ENCODE measurements at regions not wholly inside any gene's neighbourhood (a gene's known extent, or its start where the extent isn't known, plus 50 kb on each side); places are given as distances from the start of the nearest gene placed in this dataset.
"Not testable (repeated sequence)": the region's sequence is repeated elsewhere in the genome, so short reads cannot be mapped to it uniquely, and the experiment has no call there.

- intact Hi-C loops (cut with micrococcal nuclease): not testable (repeated sequence)
- CTCF ChIA-PET: interaction anchor here (0.8 to 0.9 kb wide), 2 partner anchors 22 to 72 kb away, joined by 3 read pairs; no protein-coding TSS in a partner anchor
Observed at GRCh38 chr20:53862490-53862889, 207.9 kb downstream of the BCAS1 start.

GRCh38 chr20:53862136-53862397, 208.3 kb downstream of the BCAS1 start:
- POLR2A ChIA-PET: interaction anchor here (0.6 to 1.1 kb wide), 3 partner anchors 16 to 26 kb away, joined by 3 to 4 read pairs (median 3); no protein-coding TSS in a partner anchor
- H3K27me3 ChIP-seq (ENCODE audit: control insufficient read depth in 2 of 2, insufficient read depth in 2 of 2, low read length in 2 of 2); H3K36me3 ChIP-seq (ENCODE audit: control insufficient read depth in 2 of 3, insufficient read depth in 3 of 3, low read length in 3 of 3); H3K27ac ChIP-seq (ENCODE audit: low read depth, low read length); H3K9me3 ChIP-seq (ENCODE audit: control insufficient read depth in 2 of 3, low read length in 3 of 3); intact Hi-C loops (cut with micrococcal nuclease); H3K27me3 Mint-ChIP-seq; H3K27ac Mint-ChIP-seq; DNase-seq; H3K4me3 ChIP-seq (ENCODE audit: low read length); H3K9me3 Mint-ChIP-seq; H3K36me3 Mint-ChIP-seq; ATAC-seq; H3K4me3 Mint-ChIP-seq: not testable (repeated sequence)
- CTCF ChIA-PET: interaction anchor here (0.9 to 1.1 kb wide), 2 partner anchors 54 to 73 kb away, joined by 3 read pairs; no protein-coding TSS in a partner anchor
- peaks cover 17 to 20% of the 10 kb centered on the region in 2 donors for H3K4me1 ChIP-seq (ENCODE audit: control insufficient read depth in 2 of 2, insufficient read depth in 2 of 2, low read length in 2 of 2)
- peaks cover 28 to 55% (median 53%) of the 10 kb centered on the region in 7 donors for H3K4me1 Mint-ChIP-seq

More at GRCh38 chr20:53862490-53862889, 207.9 kb downstream of the BCAS1 start:
- H3K9me3 ChIP-seq (ENCODE audit: control insufficient read depth in 2 of 3, low read length in 3 of 3); H3K36me3 ChIP-seq (ENCODE audit: control insufficient read depth in 2 of 3, insufficient read depth in 3 of 3, low read length in 3 of 3); ATAC-seq; H3K27ac ChIP-seq (ENCODE audit: low read depth, low read length); H3K4me3 ChIP-seq (ENCODE audit: low read length); H3K36me3 Mint-ChIP-seq; H3K27me3 ChIP-seq (ENCODE audit: control insufficient read depth in 2 of 2, insufficient read depth in 2 of 2, low read length in 2 of 2); H3K4me3 Mint-ChIP-seq; H3K27me3 Mint-ChIP-seq; DNase-seq; H3K9me3 Mint-ChIP-seq: not testable (repeated sequence)
- Mint-ChIP-seq H3K27ac (peak overlapping the region in 3 of 9 donors; percentile 2 to 72 (median 42)), H3K4me1 (peaks cover 28 to 56% (median 53%) of the 10 kb centered on the region in 7 donors)
- peaks cover 17 to 24% of the 10 kb centered on the region in 2 donors for H3K4me1 ChIP-seq (ENCODE audit: control insufficient read depth in 2 of 2, insufficient read depth in 2 of 2, low read length in 2 of 2)
- POLR2A ChIA-PET: interaction anchor here (0.9 to 1.1 kb wide), 3 partner anchors 15 to 230 kb away, joined by 3 to 6 read pairs (median 3); no protein-coding TSS in a partner anchor

- Mint-ChIP-seq H3K27ac (no peak overlapping the region), H3K4me1 (peaks cover 20 to 52% (median 50%) of the 10 kb centered on the region in 7 donors), H3K9me3 (no peaks in the 10 kb centered on the region), H3K36me3 (no peaks in the 10 kb centered on the region), H3K4me3 (no peak overlapping the region), H3K27me3 (no peaks in the 10 kb centered on the region)
- ChIA-PET POLR2A (interaction anchor here (0.5 to 2.8 kb wide), 6 partner anchors 11 to 280 kb away, joined by 3 to 19 read pairs (median 3); no protein-coding TSS in a partner anchor), CTCF (interaction anchor here (1.7 kb wide), 1 partner anchor 10 kb away, joined by 4 read pairs; no protein-coding TSS in a partner anchor)
- H3K27me3 ChIP-seq (ENCODE audit: control insufficient read depth in 2 of 2, insufficient read depth in 2 of 2, low read length in 2 of 2): no peaks in the 10 kb centered on the region
- DNase-seq: no peak
- no peaks in the 10 kb centered on the region for H3K9me3 ChIP-seq (ENCODE audit: control insufficient read depth in 2 of 3, low read length in 3 of 3)
- no peaks in the 10 kb centered on the region for H3K36me3 ChIP-seq (ENCODE audit: control insufficient read depth in 2 of 3, insufficient read depth in 3 of 3, low read length in 3 of 3)
- intact Hi-C loops (cut with micrococcal nuclease): no loop called here
- no peak overlapping the region for H3K27ac ChIP-seq (ENCODE audit: low read depth, low read length)
- ATAC-seq: no peak
- no peaks in the 10 kb centered on the region for H3K4me1 ChIP-seq (ENCODE audit: control insufficient read depth in 2 of 2, insufficient read depth in 2 of 2, low read length in 2 of 2)
- no peak overlapping the region for H3K4me3 ChIP-seq (ENCODE audit: low read length)
Observed at GRCh38 chr20:53859684-53860083, 210.7 kb downstream of the BCAS1 start.

DNA sequence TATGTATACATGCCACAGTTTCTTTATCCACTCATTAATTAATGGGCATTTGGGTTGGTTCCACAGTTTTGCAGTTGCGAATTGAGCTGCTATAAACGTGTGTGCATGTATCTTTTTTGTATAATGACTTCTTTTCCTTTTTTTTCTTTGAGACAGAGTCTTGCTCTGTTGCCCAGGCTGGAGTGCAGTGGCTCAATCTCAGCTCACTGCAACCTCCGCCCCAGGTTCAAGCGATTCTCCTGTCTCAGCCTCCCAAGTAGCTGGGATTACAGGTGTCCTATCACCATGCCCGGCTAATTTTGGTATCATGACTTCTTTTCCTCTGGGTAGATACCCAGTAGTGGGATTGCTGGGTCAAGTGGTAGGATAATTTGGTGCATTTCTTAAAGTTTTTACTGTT, 211.4 kb downstream of the BCAS1 start:
- ATAC-seq; H3K4me1 ChIP-seq (ENCODE audit: control insufficient read depth in 2 of 2, insufficient read depth in 2 of 2, low read length in 2 of 2); H3K9me3 ChIP-seq (ENCODE audit: control insufficient read depth in 2 of 3, low read length in 3 of 3); intact Hi-C loops (cut with micrococcal nuclease); H3K9me3 Mint-ChIP-seq; H3K27ac ChIP-seq (ENCODE audit: low read depth, low read length); H3K27me3 Mint-ChIP-seq; H3K36me3 ChIP-seq (ENCODE audit: control insufficient read depth in 2 of 3, insufficient read depth in 3 of 3, low read length in 3 of 3); H3K27me3 ChIP-seq (ENCODE audit: control insufficient read depth in 2 of 2, insufficient read depth in 2 of 2, low read length in 2 of 2); H3K36me3 Mint-ChIP-seq; H3K27ac Mint-ChIP-seq; DNase-seq; H3K4me3 Mint-ChIP-seq; H3K4me3 ChIP-seq (ENCODE audit: low read length): not testable (repeated sequence)
- peaks cover 20 to 45% (median 43%) of the 10 kb centered on the region in 7 donors for H3K4me1 Mint-ChIP-seq
- CTCF ChIA-PET: interaction anchor here (1.7 kb wide), 1 partner anchor 9 kb away, joined by 4 read pairs; no protein-coding TSS in a partner anchor
- POLR2A ChIA-PET: interaction anchor here (0.6 to 2.8 kb wide), 3 partner anchors 11 to 95 kb away, joined by 3 to 19 read pairs (median 3); no protein-coding TSS in a partner anchor

DNA sequence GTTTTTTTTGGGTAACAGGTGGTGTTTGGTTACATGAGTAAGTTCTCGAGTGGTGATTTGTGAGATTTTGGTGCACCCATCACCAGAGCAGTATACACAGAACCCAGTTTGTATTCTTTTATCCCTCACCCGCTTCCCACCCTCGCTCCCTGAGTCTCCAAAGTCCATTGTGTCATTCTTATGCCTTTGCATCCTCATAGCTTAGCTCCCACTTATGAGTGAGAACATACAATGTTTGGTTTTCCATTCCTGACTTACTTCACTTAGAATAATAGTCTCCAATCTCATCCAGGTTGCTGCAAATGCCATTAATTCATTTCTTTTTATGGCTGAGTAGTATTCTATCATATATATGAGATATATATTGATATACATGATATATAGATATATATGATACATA, 211.9 kb downstream of the BCAS1 start:
- H3K36me3 ChIP-seq (ENCODE audit: control insufficient read depth in 2 of 3, insufficient read depth in 3 of 3, low read length in 3 of 3); DNase-seq; H3K36me3 Mint-ChIP-seq; H3K4me3 Mint-ChIP-seq; H3K27me3 ChIP-seq (ENCODE audit: control insufficient read depth in 2 of 2, insufficient read depth in 2 of 2, low read length in 2 of 2); H3K4me1 ChIP-seq (ENCODE audit: control insufficient read depth in 2 of 2, insufficient read depth in 2 of 2, low read length in 2 of 2); intact Hi-C loops (cut with micrococcal nuclease); ATAC-seq; H3K4me3 ChIP-seq (ENCODE audit: low read length); H3K27ac ChIP-seq (ENCODE audit: low read depth, low read length); H3K9me3 ChIP-seq (ENCODE audit: control insufficient read depth in 2 of 3, low read length in 3 of 3); H3K27me3 Mint-ChIP-seq; H3K27ac Mint-ChIP-seq; H3K9me3 Mint-ChIP-seq: not testable (repeated sequence)
- ChIA-PET POLR2A (interaction anchor here (0.6 to 2.8 kb wide), 3 partner anchors 10 to 96 kb away, joined by 3 to 19 read pairs (median 3); no protein-coding TSS in a partner anchor), CTCF (interaction anchor here (0.6 kb wide), 1 partner anchor 82 kb away, joined by 5 read pairs; no protein-coding TSS in a partner anchor)
- peaks cover 20 to 40% (median 38%) of the 10 kb centered on the region in 7 donors for H3K4me1 Mint-ChIP-seq

DNA sequence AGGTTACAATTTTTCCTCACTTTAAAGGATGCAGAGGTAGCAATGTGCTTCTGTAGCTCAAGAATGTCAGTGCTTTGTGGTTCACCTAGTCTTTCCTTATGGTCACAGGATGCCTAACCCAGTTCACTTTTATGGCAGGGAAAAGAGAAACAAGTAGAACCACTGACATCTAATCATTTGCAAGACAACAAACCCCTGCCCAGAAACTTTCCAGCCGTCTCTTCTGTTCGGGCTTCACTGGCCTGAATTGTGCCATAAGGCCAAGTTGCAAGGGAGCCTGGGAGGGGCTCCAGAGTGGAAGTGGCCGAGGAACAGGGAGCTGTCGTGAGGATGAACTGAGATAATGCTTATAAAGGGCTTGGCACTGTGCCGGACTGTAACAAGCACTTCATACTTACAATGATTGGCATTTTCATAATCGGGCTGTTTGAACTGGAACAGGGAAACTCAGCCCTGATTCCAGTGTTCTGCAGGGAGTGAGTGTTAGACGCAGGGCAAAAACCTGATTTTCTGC, 212.6 kb downstream of the BCAS1 start:
- CTCF ChIA-PET: interaction anchor here (1.2 kb wide), 1 partner anchor 280 kb away, joined by 3 read pairs; no protein-coding TSS in a partner anchor
- H3K27me3 Mint-ChIP-seq: no peaks in the 10 kb centered on the region
- no peaks in the 10 kb centered on the region for H3K9me3 ChIP-seq (ENCODE audit: control insufficient read depth in 2 of 3, low read length in 3 of 3)
- no peaks in the 10 kb centered on the region for H3K36me3 Mint-ChIP-seq
- DNase-seq: no peak
- H3K27me3 ChIP-seq (ENCODE audit: control insufficient read depth in 2 of 2, insufficient read depth in 2 of 2, low read length in 2 of 2): no peaks in the 10 kb centered on the region
- H3K4me1 ChIP-seq (ENCODE audit: control insufficient read depth in 2 of 2, insufficient read depth in 2 of 2, low read length in 2 of 2): no peaks in the 10 kb centered on the region
- POLR2A ChIA-PET: interaction anchor here (0.6 to 2.8 kb wide), 5 partner anchors 9 to 29 kb away, joined by 3 to 19 read pairs (median 3); no protein-coding TSS in a partner anchor
- no peaks in the 10 kb centered on the region for H3K9me3 Mint-ChIP-seq
- peak overlapping the region in 1 of 10 donors; percentile 8 for H3K4me3 Mint-ChIP-seq
- intact Hi-C loops (cut with micrococcal nuclease): no loop called here
- peaks cover 21 to 39% (median 35%) of the 10 kb centered on the region in 7 donors for H3K4me1 Mint-ChIP-seq
- peak overlapping the region in 6 of 9 donors; percentile 12 to 59 (median 44) for H3K27ac Mint-ChIP-seq
- no peak for ATAC-seq
- no peak overlapping the region for H3K27ac ChIP-seq (ENCODE audit: low read depth, low read length)
- no peaks in the 10 kb centered on the region for H3K36me3 ChIP-seq (ENCODE audit: control insufficient read depth in 2 of 3, insufficient read depth in 3 of 3, low read length in 3 of 3)
- no peak overlapping the region for H3K4me3 ChIP-seq (ENCODE audit: low read length)
